ENCODE measurements at regions not wholly inside any gene's neighbourhood (a gene's known extent, or its start where the extent isn't known, plus 50 kb on each side); places are given as distances from the start of the nearest gene placed in this dataset.
"Not testable (repeated sequence)": the region's sequence is repeated elsewhere in the genome, so short reads cannot be mapped to it uniquely, and the experiment has no call there.

- DNase-seq (ENCODE audit: low spot score): no peak
- intact Hi-C loops (cut with DNase I): loop anchor here (10.0 kb wide), 2 partner anchors 221 to 451 kb away; no protein-coding TSS in a partner anchor
Measured at GRCh38 chr2:18975506-18976167, 382.8 kb downstream of the OSR1 start.

DNA sequence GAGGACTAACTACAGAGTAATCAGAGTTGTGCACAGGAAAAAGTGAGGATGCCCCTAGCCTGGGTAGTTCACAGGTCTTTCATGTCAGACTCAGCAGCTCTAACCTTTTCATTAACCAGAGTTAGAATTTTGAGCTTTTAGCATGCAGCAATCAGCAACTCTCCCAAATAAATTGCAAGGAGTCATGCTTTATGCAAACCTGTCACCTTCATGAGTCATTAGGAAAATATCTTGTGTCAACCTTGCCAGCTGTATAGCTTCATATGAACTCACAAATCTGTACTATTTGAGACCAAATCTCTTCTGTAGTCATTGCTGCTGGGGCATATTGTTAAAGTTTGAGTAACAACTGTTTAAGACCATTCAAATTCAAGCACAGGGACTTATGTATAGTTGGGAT, 382.3 kb upstream of the NT5C1B start:
- DNase-seq (ENCODE audit: low spot score): no peak
- intact Hi-C loops (cut with DNase I): loop anchor here (10.0 kb wide), 2 partner anchors 217 to 447 kb away; no protein-coding TSS in a partner anchor

DNA sequence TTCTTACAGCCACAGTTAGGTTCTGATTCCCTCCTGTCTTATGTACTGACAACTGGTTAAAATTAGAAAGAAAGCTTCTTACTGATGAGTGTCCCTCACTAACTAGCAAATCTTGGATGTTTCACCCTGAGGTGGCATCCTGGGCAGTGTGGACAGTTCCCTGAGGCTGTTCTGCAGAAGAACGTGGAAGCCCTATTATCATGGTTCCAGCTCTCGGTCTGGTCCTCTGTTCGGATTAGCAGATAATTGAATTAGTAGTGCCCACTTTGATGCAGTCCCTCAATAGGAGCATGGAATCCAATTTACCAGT, 381.7 kb upstream of the NT5C1B start:
- intact Hi-C loops (cut with DNase I): loop anchor here (10.0 kb wide), 2 partner anchors 216 to 446 kb away; no protein-coding TSS in a partner anchor
- no peak for DNase-seq (ENCODE audit: low spot score)

GRCh38 chr2:18966131-18966530, 376.8 kb upstream of the NT5C1B start:
- DNase-seq (ENCODE audit: low spot score): no peak
- intact Hi-C loops (cut with DNase I): no loop called here

GRCh38 chr2:18963739-18964256, 374.4 kb upstream of the NT5C1B start:
- intact Hi-C loops (cut with DNase I); DNase-seq (ENCODE audit: low spot score): not testable (repeated sequence)

DNA sequence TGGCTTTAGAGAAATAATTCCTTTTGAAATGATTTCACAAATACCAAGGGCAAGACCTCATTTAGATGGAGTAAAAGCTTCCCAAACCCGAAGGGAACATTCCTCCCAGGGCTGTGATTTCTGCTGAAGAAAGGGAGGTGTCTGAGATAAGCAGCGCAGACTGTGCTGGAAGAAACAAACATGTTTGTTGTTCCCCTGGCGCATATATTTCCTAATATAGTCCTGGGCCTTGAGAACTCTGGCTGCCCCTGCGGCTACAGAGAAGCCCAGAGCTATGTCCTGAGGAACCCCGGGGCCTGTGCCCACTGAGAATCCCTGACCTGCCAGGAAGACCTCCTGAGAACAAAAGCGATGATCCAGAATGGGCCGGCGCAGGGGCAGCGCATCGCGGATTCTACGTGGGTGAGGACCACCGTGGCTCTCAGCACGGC, 372.6 kb upstream of the NT5C1B start:
- intact Hi-C loops (cut with DNase I): no loop called here
- DNase-seq (ENCODE audit: low spot score): no peak

DNA sequence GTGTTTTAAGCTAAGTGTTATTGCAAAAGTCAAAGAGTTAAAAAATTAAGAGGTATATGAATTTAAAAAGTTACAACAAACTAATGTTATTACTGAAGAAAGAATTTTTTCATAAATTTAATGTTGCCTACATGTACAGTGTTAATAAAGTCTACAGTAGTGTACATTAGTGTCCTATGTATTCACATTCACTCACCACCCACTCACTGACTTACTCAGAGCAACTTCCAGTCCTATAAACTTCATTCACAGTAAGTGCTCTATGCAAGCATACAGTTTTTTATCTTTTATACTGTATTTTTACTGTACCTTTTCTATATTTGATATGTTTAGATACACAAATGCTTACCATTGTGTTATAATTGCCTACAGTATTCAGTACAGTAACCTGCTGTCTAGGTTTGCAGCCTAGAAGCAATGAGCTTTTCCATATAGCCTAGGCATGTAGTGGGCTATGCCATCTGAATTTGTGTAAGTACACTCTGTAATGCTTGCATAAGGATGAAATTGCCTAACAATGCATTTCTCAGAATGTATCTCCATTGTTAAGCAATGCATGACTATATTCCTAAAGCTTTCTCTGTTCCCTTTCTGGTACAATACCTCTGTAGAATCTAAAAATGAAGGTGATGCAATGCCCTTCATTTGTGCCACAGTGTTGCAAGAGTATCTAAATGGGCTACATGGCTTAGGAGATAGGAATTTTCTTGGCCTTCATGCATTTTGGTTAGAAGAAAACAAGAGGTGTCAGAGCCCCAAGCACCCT, 370.8 kb upstream of the NT5C1B start:
- no peak for DNase-seq (ENCODE audit: low spot score)
- intact Hi-C loops (cut with DNase I): no loop called here

- no peak for DNase-seq (ENCODE audit: low spot score)
- intact Hi-C loops (cut with DNase I): no loop called here
Measured at GRCh38 chr2:18959200-18959599, 369.8 kb upstream of the NT5C1B start.

DNA sequence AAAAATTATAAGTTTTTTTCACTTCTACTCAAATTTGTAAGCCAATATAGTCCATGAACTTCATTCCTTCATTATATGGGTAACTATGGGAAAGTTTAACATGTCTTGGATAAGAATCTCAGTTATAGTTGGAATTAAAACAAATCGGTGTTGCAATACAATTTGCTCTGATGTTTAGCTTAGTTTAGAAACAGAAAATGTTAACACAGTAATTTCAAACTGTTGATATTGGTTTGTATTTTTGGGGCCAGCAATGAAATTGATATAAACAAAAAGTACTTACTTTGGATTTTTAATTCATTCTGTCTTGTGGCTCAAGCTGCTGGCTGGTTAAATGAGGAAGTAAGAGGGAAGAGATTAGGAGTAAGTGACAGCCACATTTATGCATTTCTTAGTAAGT, 368.5 kb upstream of the NT5C1B start:
- DNase-seq (ENCODE audit: low spot score): no peak
- intact Hi-C loops (cut with DNase I): no loop called here

DNA sequence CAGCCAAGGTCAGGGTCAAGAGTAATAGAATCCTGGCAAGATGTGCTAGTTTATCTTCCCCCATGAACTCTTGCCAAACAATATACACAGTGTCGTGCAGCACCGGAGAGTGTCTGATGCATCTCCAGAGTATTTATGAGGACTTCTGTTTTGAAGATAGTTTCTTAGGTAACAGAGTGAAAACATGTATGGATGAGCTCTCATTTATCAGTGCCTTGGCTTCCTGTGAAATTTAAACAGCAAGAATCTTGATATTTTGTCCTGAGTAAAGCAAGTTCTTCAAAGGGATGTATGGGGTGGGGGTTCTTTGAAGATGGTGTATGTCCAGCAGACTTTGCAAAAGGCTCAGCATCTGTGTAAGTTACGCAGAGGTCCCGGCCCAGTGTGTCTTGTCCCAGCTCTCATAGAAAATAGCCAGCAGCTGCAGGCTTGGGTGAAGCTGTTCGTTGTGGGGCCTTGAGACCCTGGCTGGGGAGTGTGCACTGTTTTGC, 361.0 kb upstream of the NT5C1B start:
- no peak for DNase-seq (ENCODE audit: low spot score)
- intact Hi-C loops (cut with DNase I): no loop called here

DNA sequence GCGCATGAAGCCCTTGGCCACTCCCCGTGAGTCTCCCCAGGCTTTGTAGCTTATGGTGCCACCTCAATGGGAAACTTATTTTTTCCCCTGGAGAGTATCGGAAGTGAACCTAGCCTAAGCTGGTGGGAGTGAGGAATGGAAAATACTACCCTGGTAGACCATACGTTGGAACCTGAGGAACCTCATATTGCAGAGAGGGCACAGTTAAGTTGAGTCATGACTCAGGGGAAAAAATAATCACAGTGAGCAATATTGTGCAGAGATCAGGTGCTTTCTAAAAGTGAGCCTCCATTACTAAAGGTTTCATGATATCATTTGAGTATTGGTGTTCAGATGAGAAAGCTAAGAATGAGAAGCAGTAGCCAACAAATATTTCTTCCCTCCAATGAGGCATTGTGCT, 360.5 kb upstream of the NT5C1B start:
- intact Hi-C loops (cut with DNase I): no loop called here
- DNase-seq (ENCODE audit: low spot score): no peak

- intact Hi-C loops (cut with DNase I): no loop called here
Measured at GRCh38 chr2:18940184-18940583, 350.8 kb upstream of the NT5C1B start.

DNA sequence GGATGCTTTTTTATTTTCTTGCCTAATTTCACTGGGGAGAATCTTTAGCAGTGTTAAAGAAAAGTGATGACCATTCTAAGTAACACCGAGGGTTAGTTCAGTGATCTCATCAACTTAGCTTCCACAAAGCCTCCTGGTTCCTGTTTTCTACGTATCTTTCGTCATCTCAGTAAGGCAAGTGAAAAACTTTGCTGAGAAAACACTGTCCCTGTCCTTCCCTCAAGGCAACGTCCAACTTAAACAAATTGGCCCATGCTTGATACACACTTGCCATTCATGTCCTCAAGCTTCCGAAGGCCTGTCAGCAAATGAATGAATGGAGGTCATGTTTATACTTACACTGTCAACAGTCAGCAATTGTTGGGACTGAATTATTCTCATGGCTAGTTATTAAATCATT, 350.4 kb upstream of the NT5C1B start:
- intact Hi-C loops (cut with DNase I); DNase-seq (ENCODE audit: low spot score): not testable (repeated sequence)

More at GRCh38 chr2:18940184-18940583, 350.8 kb upstream of the NT5C1B start:
- no peak for DNase-seq (ENCODE audit: low spot score)

- DNase-seq (ENCODE audit: low spot score): no peak
- intact Hi-C loops (cut with DNase I): no loop called here
Measured at GRCh38 chr2:18934886-18935285, 345.5 kb upstream of the NT5C1B start.

- DNase-seq (ENCODE audit: low spot score): no peak
- intact Hi-C loops (cut with DNase I): no loop called here
Measured at GRCh38 chr2:18932853-18933252, 343.5 kb upstream of the NT5C1B start.

DNA sequence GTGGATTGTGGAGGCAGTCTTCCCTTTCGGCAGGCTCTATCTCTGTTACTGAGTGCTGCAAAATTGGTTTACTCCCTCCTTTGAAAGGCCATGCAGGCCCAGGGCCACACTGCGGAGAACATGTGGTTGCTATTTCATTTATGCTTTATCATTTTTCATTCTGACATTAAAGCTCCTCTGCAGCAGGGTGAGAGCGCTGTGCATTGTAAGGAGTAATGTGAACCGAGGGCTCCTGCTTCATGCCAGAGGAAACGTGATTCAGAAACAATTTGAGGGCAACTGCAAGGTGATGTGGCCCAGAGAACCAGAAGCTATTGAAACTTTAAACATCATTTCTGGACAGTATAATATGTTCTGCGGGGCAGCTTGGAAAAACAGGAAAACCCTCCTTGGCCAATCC, 341.6 kb upstream of the NT5C1B start:
- intact Hi-C loops (cut with DNase I): no loop called here
- no peak for DNase-seq (ENCODE audit: low spot score)

GRCh38 chr2:18927525-18928232, 338.3 kb upstream of the NT5C1B start:
- intact Hi-C loops (cut with DNase I): no loop called here
- no peak for DNase-seq (ENCODE audit: low spot score)

DNA sequence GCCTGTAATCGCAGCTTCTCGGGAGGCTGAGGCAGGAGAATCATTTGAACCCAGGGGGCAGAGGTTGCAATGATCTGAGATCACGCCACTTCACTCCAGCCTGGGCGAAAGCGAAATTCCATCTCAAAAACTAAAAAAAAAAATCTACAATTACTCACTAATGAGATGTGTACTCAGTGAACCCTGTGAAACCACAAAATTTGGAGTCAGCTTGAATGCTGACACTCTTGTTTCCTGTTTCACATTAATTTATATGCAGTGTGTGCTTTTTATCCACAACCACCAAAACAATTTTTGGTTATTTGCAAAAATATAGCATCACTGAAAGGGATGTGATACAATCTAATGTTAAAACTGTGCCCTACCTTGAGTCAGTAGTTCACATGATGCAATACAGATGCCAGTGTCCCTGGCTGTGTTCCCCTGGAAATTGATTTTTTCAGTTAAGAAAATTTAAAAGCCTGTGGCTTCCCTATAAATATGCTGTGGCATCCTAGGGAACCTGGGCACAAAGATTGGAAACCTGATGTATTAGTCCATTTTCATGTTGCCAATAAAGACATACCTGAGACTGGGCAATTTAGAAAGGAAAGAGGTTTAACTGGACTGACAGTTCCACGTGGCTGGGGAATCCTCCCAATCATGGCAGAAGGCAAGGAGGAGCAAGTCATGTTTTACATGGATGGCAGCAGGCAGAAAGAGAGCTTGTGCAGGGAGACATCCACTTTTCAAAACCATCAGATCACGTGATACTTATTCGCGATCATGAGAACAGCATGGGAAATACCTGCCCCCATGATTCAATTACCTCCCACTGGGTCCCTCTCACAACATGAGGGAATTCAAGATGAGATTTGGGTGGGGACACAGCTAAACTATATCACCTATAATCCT, 337.5 kb upstream of the NT5C1B start:
- DNase-seq (ENCODE audit: low spot score): no peak
- intact Hi-C loops (cut with DNase I): no loop called here

- DNase-seq (ENCODE audit: low spot score): no peak
- intact Hi-C loops (cut with DNase I): no loop called here
Measured at GRCh38 chr2:18925296-18925695, 335.9 kb upstream of the NT5C1B start.
